Renal cortical epithelial cell (primary cell): ENCODE measurements at regions not wholly inside any gene's neighbourhood (a gene's known extent, or its start where the extent isn't known, plus 50 kb on each side); places are given as distances from the start of the nearest gene placed in this dataset.

Experiments
- DNase-seq: peaks from one replicate; pipeline ENCODE4 v3.0.0-alpha.2; 2011; ENCODE audit warnings: low read depth

GRCh38 chr6:14713008-14713960 is 532.6 kb upstream of the JARID2 start:
- DNase-seq, result peak; percentile 87

- DNase-seq, result no peak
These were observed 531.8 kb upstream of the JARID2 start for GRCh38 chr6:14713966-14714631.

GRCh38 chr6:14715076-14715475 is 530.8 kb upstream of the JARID2 start:
- no peak for DNase-seq

- no peak for DNase-seq
These were observed 529.2 kb upstream of the JARID2 start for GRCh38 chr6:14716499-14717146.

- DNase-seq, result no peak
These were observed 528.6 kb upstream of the JARID2 start for GRCh38 chr6:14717307-14717706.

- no peak for DNase-seq
These were observed 527.0 kb upstream of the JARID2 start for GRCh38 chr6:14718861-14719260.

GRCh38 chr6:14719270-14719669 is 526.6 kb upstream of the JARID2 start:
- DNase-seq, result no peak

GRCh38 chr6:14720411-14721102 is 525.3 kb upstream of the JARID2 start:
- no peak for DNase-seq

- DNase-seq, result peak; percentile 72
These were observed 524.6 kb upstream of the JARID2 start for GRCh38 chr6:14721103-14721758.

- DNase-seq, result no peak
These were observed 523.8 kb upstream of the JARID2 start for GRCh38 chr6:14722001-14722562.

- no peak for DNase-seq
These were observed 523.2 kb upstream of the JARID2 start for GRCh38 chr6:14722704-14723103.

GRCh38 chr6:14723535-14724086 is 522.3 kb upstream of the JARID2 start:
- DNase-seq, result no peak

- no peak for DNase-seq
These were observed 521.3 kb upstream of the JARID2 start for GRCh38 chr6:14724549-14724948.

- no peak for DNase-seq
These were observed 518.9 kb upstream of the JARID2 start for GRCh38 chr6:14726816-14727493.

GRCh38 chr6:14727494-14728395 is 518.1 kb upstream of the JARID2 start:
- DNase-seq, result no peak

GRCh38 chr6:14728396-14729024 is 517.4 kb upstream of the JARID2 start:
- DNase-seq, result peak; percentile 57

- no peak for DNase-seq
These were observed 516.6 kb upstream of the JARID2 start for GRCh38 chr6:14729129-14729871.

- no peak for DNase-seq
These were observed 515.2 kb upstream of the JARID2 start for GRCh38 chr6:14730654-14731053.
